ENCODE measurements at regions not wholly inside any gene's neighbourhood (a gene's known extent, or its start where the extent isn't known, plus 50 kb on each side); places are given as distances from the start of the nearest gene placed in this dataset.

- H3K4me1 Mint-ChIP-seq (ENCODE audit: low read depth, unreplicated experiment): peaks cover 5% of the 10 kb centered on the region
Observed at GRCh38 chr1:244296003-244296402, 155.7 kb downstream of the ADSS2 start.

GRCh38 chr1:244296447-244296846, 155.3 kb downstream of the ADSS2 start:
- Histone ChIP-seq H3K9me3 (ENCODE audit: insufficient read depth, low read depth, low read length) (no peaks in the 10 kb centered on the region), H3K27ac (ENCODE audit: low read depth, low read length) (no peak overlapping the region), H3K4me2 (ENCODE audit: low read length) (no peak overlapping the region), H3K27me3 (ENCODE audit: insufficient read depth, low read length) (no peaks in the 10 kb centered on the region), H3K36me3 (ENCODE audit: insufficient read depth, low read length) (no peaks in the 10 kb centered on the region), H2AFZ (ENCODE audit: low read depth, low read length) (no peak overlapping the region), H4K20me1 (ENCODE audit: insufficient read depth, low read length) (no peaks in the 10 kb centered on the region), H3K4me1 (ENCODE audit: insufficient read depth, low read length) (peaks cover 3% of the 10 kb centered on the region), H3K9ac (ENCODE audit: low read length) (no peak overlapping the region), H3K4me3 (ENCODE audit: insufficient read depth, low read depth, low read length) (no peak overlapping the region), H3K79me2 (ENCODE audit: insufficient read depth, low read length) (no peaks in the 10 kb centered on the region)
- TF ChIP-seq CTCF (IDR thresholded peaks at IDR 0.05; ENCODE audit: insufficient read depth, low read depth, low read length) (no peak), EZH2 (IDR thresholded peaks at IDR 0.05; ENCODE audit: insufficient read depth, low read length) (no peak)
- H3K36me3 Mint-ChIP-seq (ENCODE audit: low read depth, unreplicated experiment): no peaks in the 10 kb centered on the region
- no peak overlapping the region for H3K4me3 Mint-ChIP-seq (ENCODE audit: unreplicated experiment)
- no peak for DNase-seq (ENCODE audit: low read depth)
- peaks cover 6% of the 10 kb centered on the region for H3K4me1 Mint-ChIP-seq (ENCODE audit: low read depth, unreplicated experiment)
- H3K27ac Mint-ChIP-seq (ENCODE audit: unreplicated experiment): no peak overlapping the region
- no peak for FAIRE-seq
- H3K27me3 Mint-ChIP-seq (ENCODE audit: low read depth, unreplicated experiment): peaks cover 4% of the 10 kb centered on the region
- H3K9me3 Mint-ChIP-seq (ENCODE audit: unreplicated experiment): no peaks in the 10 kb centered on the region

More at GRCh38 chr1:244296003-244296402, 155.7 kb downstream of the ADSS2 start:
- peaks cover 4% of the 10 kb centered on the region for H3K27me3 Mint-ChIP-seq (ENCODE audit: low read depth, unreplicated experiment)
- peaks cover 3% of the 10 kb centered on the region for H3K4me1 ChIP-seq (ENCODE audit: insufficient read depth, low read length)
- H3K36me3 ChIP-seq (ENCODE audit: insufficient read depth, low read length): no peaks in the 10 kb centered on the region
- no peak for FAIRE-seq
- no peak overlapping the region for H3K27ac ChIP-seq (ENCODE audit: low read depth, low read length)
- DNase-seq (ENCODE audit: low read depth): no peak
- H3K4me3 Mint-ChIP-seq (ENCODE audit: unreplicated experiment): no peak overlapping the region
- no peak overlapping the region for H3K27ac Mint-ChIP-seq (ENCODE audit: unreplicated experiment)
- H4K20me1 ChIP-seq (ENCODE audit: insufficient read depth, low read length): no peaks in the 10 kb centered on the region
- H3K4me3 ChIP-seq (ENCODE audit: insufficient read depth, low read depth, low read length): no peak overlapping the region
- no peaks in the 10 kb centered on the region for H3K9me3 ChIP-seq (ENCODE audit: insufficient read depth, low read depth, low read length)
- H3K4me2 ChIP-seq (ENCODE audit: low read length): no peak overlapping the region
- no peaks in the 10 kb centered on the region for H3K27me3 ChIP-seq (ENCODE audit: insufficient read depth, low read length)
- no peak for TF ChIP-seq EZH2 (IDR thresholded peaks at IDR 0.05; ENCODE audit: insufficient read depth, low read length)
- no peaks in the 10 kb centered on the region for H3K36me3 Mint-ChIP-seq (ENCODE audit: low read depth, unreplicated experiment)
- H3K9ac ChIP-seq (ENCODE audit: low read length): no peak overlapping the region
- no peaks in the 10 kb centered on the region for H3K9me3 Mint-ChIP-seq (ENCODE audit: unreplicated experiment)
- H3K79me2 ChIP-seq (ENCODE audit: insufficient read depth, low read length): no peaks in the 10 kb centered on the region
- H2AFZ ChIP-seq (ENCODE audit: low read depth, low read length): no peak overlapping the region

- Histone ChIP-seq H3K4me1 (ENCODE audit: insufficient read depth, low read length) (peaks cover 3% of the 10 kb centered on the region), H3K36me3 (ENCODE audit: insufficient read depth, low read length) (no peaks in the 10 kb centered on the region), H2AFZ (ENCODE audit: low read depth, low read length) (no peak overlapping the region), H3K27ac (ENCODE audit: low read depth, low read length) (no peak overlapping the region), H3K4me3 (ENCODE audit: insufficient read depth, low read depth, low read length) (no peak overlapping the region), H3K4me2 (ENCODE audit: low read length) (no peak overlapping the region), H3K79me2 (ENCODE audit: insufficient read depth, low read length) (no peaks in the 10 kb centered on the region), H3K27me3 (ENCODE audit: insufficient read depth, low read length) (no peaks in the 10 kb centered on the region), H4K20me1 (ENCODE audit: insufficient read depth, low read length) (no peaks in the 10 kb centered on the region), H3K9ac (ENCODE audit: low read length) (no peak overlapping the region), H3K9me3 (ENCODE audit: insufficient read depth, low read depth, low read length) (no peaks in the 10 kb centered on the region)
- Mint-ChIP-seq H3K36me3 (ENCODE audit: low read depth, unreplicated experiment) (no peaks in the 10 kb centered on the region), H3K4me3 (ENCODE audit: unreplicated experiment) (no peak overlapping the region), H3K4me1 (ENCODE audit: low read depth, unreplicated experiment) (peaks cover 6% of the 10 kb centered on the region), H3K9me3 (ENCODE audit: unreplicated experiment) (no peaks in the 10 kb centered on the region), H3K27ac (ENCODE audit: unreplicated experiment) (no peak overlapping the region), H3K27me3 (ENCODE audit: low read depth, unreplicated experiment) (peaks cover 4% of the 10 kb centered on the region)
- no peak for DNase-seq (ENCODE audit: low read depth)
- no peak for FAIRE-seq
- TF ChIP-seq EZH2 (IDR thresholded peaks at IDR 0.05; ENCODE audit: insufficient read depth, low read length): no peak
- no peak for TF ChIP-seq CTCF (IDR thresholded peaks at IDR 0.05; ENCODE audit: insufficient read depth, low read depth, low read length)
Observed at GRCh38 chr1:244297087-244297486, 154.6 kb downstream of the ADSS2 start.
